ENCODE measurements at regions not wholly inside any gene's neighbourhood (a gene's known extent, or its start where the extent isn't known, plus 50 kb on each side); places are given as distances from the start of the nearest gene placed in this dataset.
"Not testable (repeated sequence)": the region's sequence is repeated elsewhere in the genome, so short reads cannot be mapped to it uniquely, and the experiment has no call there.

GRCh38 chr10:56104923-56105322, 256.1 kb downstream of the ZWINT start:
- DNase-seq (ENCODE audit: low read depth): no peak

- no peak for DNase-seq (ENCODE audit: low read depth)
Measured at GRCh38 chr10:56104487-56104886, 256.6 kb downstream of the ZWINT start.

GRCh38 chr10:56096226-56096517, 264.9 kb downstream of the ZWINT start:
- DNase-seq (ENCODE audit: low read depth): no peak

- no peak for DNase-seq (ENCODE audit: low read depth)
Measured at GRCh38 chr10:56095506-56096225, 265.4 kb downstream of the ZWINT start.

- not testable (repeated sequence) for DNase-seq (ENCODE audit: low read depth)
Measured at GRCh38 chr10:56093645-56094044, 267.4 kb downstream of the ZWINT start.

- DNase-seq (ENCODE audit: low read depth): no peak
Measured at GRCh38 chr10:56091872-56092271, 269.2 kb downstream of the ZWINT start.

GRCh38 chr10:56090914-56091540, 270.0 kb downstream of the ZWINT start:
- DNase-seq (ENCODE audit: low read depth): no peak

- no peak for DNase-seq (ENCODE audit: low read depth)
Measured at GRCh38 chr10:56085406-56086122, 275.5 kb downstream of the ZWINT start.

GRCh38 chr10:56082169-56082568, 278.9 kb downstream of the ZWINT start:
- no peak for DNase-seq (ENCODE audit: low read depth)

- no peak for DNase-seq (ENCODE audit: low read depth)
Measured at GRCh38 chr10:56068473-56069263, 292.4 kb downstream of the ZWINT start.

- DNase-seq (ENCODE audit: low read depth): no peak
Measured at GRCh38 chr10:56068040-56068439, 293.0 kb downstream of the ZWINT start.

GRCh38 chr10:56063642-56064041, 297.4 kb downstream of the ZWINT start:
- DNase-seq (ENCODE audit: low read depth): no peak

- DNase-seq (ENCODE audit: low read depth): no peak
Measured at GRCh38 chr10:56057860-56058259, 303.2 kb downstream of the ZWINT start.

GRCh38 chr10:56035489-56035888, 325.6 kb downstream of the ZWINT start:
- no peak for DNase-seq (ENCODE audit: low read depth)

- DNase-seq (ENCODE audit: low read depth): no peak
Measured at GRCh38 chr10:56028298-56029132, 332.5 kb downstream of the ZWINT start.

GRCh38 chr10:56012101-56012500, 349.0 kb downstream of the ZWINT start:
- DNase-seq (ENCODE audit: low read depth): no peak

GRCh38 chr10:56003555-56003954, 357.5 kb downstream of the ZWINT start:
- no peak for DNase-seq (ENCODE audit: low read depth)

GRCh38 chr10:55989188-55989587, 371.9 kb downstream of the ZWINT start:
- no peak for DNase-seq (ENCODE audit: low read depth)

- DNase-seq (ENCODE audit: low read depth): no peak
Measured at GRCh38 chr10:55979203-55979602, 381.9 kb downstream of the ZWINT start.

- no peak for DNase-seq (ENCODE audit: low read depth)
Measured at GRCh38 chr10:55966101-55966500, 395.0 kb downstream of the ZWINT start.

- DNase-seq (ENCODE audit: low read depth): no peak
Measured at GRCh38 chr10:55943403-55943802, 417.7 kb downstream of the ZWINT start.

Data from RPMI7951 (cell line).